NCI-H69 (cell line): ENCODE measurements at regions not wholly inside any gene's neighbourhood (a gene's known extent, or its start where the extent isn't known, plus 50 kb on each side); places are given as distances from the start of the nearest gene placed in this dataset.
"Not testable (repeated sequence)": the region's sequence is repeated elsewhere in the genome, so short reads cannot be mapped to it uniquely, and the experiment has no call there.

Experiments used
- DNase-seq: peaks from one replicate; lab custom pipeline; 2025; lab: John Stamatoyannopoulos, UW

DNA sequence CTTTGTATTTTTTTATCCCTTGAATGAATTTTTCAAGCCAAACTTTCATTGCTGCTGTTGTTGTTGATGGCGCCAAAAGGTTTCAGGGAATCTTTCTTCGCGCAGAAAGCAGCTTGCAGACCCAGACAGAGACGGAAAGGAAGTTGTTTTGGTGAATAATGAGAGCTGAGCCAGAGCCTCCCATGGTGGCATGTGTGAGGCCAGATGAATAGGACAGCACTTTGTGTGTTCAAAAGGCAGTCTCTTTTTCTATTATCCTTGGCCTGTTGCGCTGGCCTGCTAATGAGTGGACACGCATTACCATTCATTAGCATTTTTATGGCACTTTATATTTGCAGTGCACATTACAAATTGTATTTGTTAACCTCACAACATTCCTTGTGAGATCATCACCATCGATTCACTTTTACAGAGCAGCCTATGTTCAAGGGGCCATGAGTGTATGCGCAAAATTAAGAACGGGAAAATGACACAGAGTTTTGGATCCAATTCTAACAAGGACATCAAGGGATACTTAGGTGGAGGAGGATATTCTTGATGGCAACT lies 754.7 kb downstream of the BCL11A start:
- no peak for DNase-seq

DNA sequence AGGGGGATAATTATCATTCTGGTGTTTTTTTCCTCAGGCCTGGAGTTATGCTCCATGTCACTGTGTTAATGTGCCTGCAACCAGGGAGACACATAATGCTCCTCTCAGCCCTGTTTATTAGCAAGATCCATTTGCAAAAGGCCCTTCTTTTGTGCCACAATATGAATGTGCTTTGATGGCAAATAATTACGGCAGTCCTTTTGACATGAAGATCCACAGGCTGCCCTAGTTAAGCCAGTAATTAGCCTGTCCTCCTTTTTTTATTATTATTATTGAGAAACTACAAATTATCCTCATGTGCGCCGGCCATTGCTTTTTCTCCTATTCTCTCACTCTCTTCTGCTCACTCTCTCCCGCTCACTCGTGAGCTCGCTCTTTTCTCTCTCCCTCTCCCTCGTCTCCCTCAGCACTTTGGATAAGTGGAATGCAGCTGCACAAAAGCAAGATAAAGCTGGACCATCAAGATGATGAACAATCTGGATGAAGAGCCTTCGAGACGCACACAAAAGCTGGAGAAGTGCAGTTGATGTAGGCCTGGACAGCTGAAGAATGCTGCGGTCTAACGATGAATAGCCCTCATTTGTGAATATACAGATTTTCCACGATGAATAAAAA lies 762.3 kb downstream of the BCL11A start:
- peak; percentile 43 for DNase-seq

DNA sequence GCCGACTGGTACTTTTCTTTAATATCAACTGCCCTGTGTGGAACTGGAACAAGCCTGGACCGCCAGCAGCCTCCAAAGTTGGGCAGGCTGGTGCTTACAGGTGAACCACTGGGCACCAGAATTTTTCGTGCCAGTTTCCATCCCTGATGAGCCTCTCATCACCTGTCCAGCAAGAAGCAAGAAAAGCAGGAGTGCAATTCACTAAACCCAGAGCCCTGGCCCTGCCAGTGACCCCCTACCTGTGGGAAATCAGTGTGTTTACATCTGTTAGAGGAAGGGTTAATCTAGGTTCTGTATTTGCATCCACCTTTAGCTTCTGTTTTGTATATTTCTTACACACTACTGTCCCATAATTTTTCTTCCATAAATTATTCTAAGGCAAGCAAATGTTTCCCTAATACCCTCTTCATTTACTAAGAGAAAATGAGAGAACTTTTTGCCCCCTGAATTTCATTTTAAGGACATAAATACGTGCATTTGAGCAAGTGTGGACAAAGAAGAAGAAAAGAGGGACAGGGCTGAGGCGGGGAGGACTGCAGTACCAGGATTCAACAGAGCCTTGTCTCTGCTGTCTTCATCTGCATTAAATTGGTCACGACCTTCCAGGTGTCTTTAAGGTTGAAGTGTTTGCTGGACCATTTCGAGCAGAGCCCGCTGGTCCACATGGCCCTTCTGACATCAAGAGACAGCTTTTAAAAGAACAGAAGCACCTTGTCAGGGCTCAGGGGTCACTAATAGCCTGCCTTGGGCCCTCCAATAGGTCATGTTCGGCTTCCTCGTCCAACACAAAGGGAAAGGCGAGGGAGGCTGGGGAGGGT lies 763.1 kb downstream of the BCL11A start:
- DNase-seq: no peak

DNA sequence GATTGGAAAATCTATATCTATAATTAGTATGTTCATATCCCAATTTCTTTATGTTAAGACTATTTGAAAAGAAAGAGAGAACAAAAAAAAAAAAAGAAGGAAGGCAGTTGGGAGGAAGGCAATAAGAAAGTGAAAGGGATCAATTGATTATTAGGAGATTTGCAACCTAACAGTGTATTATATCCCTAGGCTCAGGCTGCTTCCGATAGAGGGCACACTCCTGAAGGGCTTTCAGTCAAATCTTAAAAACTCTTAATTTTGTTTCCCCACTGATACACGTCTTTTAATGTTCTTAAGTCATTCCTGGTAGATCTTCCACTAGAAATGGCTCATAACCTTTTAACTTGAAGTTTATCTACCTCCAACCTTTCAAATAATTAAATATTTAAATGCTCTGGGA lies 763.9 kb downstream of the BCL11A start:
- DNase-seq: no peak

DNA sequence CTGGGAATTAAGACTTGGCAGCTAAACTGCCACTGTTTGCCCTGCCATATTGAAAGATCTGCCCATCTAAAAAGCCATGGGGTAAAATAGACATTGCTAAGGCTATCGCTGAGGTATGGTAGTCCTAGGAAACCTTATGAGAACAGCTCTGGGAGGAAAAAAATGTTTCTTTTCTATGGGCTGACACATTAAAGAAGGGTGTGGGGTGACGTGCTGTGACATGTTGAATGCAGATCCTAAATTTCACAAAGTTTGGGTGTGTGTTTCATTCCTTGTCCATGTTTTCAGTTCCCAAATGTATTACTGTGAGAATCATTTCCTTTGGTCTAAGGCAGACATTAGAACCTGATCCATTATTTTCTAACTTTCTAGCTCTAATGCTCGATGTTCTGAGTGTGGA lies 766.4 kb downstream of the BCL11A start:
- no peak for DNase-seq

DNA sequence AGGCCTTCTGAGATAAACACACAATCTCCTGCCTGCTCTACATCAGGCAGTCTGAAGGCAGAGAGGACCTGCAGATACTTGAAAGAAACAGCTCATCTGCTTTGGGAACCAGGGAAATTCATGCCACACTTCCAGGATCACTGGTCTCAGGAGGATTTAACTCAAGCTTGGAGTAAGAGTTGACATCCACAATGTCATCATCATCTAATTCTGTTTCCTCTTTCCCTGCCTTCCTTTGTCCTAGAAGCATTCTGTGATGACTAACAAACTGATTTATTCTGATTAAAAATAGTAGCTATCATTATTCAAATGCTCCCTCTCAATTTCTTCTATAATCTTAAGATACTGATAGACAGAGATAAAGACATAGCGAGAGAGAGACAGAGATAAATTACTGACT lies 766.8 kb downstream of the BCL11A start:
- no peak for DNase-seq

DNA sequence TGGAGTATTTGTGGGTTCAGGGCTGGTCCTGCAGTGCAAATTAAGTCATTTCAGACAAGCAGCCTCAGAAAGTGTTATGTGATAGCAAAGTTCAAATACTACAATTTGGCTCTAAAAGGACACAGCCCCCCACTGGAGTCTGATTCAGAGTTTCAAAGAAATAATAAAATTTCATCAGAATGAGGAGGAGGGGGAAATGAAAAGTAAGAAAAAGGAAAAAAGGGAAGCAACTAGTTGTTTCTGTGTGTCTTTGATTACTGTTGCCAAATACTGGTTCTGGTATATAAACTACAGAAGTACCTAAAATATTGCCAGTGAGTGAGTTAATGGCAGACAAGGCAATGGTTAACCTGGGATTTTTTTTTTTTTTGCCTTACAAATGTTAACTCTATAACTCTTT lies 773.9 kb downstream of the BCL11A start:
- no peak for DNase-seq

DNA sequence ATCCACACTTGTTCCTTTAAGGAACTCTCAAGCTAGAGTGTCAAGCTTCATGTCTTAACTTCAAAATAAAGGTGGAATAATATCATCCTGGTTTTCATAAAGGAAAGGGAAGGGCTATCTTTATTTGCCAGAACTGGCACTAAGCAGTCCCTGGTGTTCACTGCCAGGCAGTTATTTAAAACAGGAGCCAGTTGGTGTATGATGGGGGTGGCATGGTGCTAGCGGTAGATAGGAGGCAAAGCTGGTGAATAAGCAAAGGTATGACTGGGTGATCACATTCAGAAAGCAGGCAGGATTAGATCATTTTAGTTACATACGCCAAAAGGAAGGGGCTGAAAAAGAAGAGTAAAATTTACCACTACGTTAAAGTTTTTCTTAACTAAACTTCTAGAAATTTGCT lies 776.3 kb downstream of the BCL11A start:
- no peak for DNase-seq

DNA sequence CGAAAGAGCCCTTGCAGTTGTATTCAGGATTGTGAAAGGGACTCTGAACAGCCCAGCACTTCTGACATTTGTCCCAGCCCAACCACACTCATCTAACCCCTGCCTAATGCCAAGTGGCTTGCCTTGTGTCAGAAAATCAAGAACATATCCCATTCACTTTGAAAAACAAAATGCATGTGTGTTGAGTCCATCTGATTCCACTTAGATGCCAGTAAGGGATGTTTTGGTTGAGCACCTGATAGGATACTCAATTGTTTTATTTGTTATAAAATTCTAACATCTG lies 776.8 kb downstream of the BCL11A start:
- no peak for DNase-seq

DNA sequence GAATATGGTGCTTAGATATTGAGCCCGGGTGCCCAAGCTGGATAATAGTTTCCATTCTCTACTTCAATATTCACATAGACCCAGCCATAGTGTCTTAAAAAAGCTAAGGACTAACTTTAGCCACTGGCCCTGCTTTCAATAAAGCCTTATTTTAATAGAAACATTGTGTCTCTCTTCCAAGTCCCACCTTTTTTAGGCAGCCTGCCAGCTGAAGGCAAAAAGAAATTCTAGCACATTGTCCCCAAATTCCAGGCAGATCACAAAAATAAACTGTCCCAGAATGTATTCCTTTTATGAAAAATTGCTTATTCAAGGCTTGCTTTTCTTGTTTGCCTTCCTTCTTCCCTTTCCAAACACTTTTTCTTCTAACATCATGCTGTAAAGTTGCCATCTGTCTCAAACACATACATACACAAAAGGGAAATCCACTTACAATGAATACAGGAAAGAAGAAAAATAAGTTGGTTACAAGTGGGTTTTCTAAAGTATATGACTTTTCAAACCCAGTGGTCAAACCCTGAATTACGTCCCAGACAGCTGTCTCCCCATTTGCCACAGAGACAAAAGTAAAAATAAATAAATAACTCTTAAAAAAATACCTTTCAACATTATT lies 778.5 kb downstream of the BCL11A start:
- DNase-seq: no peak

DNA sequence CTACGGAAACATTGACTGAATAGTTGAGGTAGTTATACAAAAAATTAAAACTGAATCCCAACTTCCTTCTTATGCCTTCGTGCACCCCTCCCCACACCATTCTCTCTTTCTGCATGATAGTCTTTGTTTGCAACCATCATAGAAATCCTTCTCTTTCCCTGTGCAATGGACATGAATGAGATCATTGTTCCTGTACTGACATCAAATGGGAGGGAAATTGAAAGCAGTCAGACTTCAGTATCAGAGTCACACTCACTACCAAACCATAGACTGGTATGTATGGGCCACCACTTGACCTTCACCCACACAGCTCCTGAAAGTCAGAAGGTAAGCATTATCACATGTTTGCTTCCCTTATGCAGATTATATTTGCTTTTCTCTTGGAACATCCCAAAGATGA lies 782.8 kb downstream of the BCL11A start:
- no peak for DNase-seq

DNA sequence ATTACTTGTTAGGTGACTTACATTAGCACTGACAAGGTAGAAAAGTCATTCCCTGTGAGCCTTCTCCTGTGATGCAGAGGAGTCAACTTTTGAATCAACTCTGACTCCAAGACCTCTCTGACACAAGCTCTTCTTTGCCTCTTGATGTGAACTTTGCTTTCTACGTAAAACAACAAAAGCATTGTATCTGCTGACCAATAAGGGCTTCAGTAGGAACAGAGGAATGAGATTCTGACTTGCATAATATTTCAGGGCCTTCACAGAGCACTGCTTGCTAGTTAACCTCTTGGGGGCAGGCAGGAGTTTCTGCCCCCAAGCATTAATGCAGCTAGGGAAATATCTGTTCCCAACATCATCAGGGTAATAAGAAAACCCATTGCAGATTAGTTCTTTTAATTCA lies 791.5 kb downstream of the BCL11A start:
- DNase-seq: no peak

DNA sequence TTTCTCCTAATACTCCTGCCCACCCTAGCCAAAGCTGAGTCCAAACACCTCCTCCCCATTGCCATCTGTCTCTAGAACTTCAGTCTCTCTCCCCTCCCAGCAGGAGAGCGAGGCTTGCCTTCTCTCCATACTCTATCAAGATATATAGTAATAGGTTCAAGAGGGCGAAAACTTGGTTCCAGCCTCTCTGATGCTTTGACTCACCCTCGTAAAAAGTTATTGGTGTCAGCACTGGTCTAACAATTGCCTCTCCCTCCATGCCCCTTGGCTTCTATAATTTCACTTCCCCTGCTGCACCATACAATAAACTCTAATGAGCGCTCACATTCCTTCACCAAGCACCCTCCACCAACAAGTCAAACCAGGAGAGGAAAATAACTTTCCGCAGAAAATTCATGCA lies 797.3 kb downstream of the BCL11A start:
- no peak for DNase-seq

DNA sequence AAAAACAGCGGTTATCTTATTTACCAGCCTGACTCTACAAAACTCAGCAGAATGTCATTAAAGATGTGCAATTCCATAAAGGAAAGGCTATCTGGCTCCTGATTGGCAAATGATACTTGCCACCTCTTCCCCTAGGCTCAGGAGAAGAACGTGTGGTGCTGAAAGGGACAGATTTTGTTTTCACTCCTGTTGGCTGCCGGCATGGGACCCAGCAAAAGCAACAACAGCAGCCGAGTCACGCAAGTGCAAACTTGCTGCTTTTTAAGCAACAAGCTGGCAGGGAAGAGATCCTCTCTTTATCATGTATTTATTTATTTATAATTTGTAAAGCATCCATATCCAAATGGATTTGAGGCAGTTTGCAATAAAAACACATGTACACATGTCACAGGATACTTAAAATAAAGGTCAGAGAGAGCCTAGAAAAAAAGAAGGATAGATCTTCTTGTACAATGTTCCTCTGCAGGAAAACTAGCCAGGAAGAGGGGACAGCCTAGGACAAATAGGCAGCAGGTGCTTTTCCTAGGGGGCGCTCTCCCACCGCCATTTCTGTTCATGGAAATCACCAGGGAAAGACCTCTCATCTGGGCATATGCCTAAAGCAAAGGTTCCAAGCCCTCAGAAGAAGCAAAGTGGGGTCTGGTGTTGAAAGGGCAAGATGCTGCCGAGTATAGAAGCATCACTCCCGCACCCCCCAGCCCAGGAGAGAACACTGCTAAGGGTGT lies 799.3 kb downstream of the BCL11A start:
- peak; percentile 4 for DNase-seq

DNA sequence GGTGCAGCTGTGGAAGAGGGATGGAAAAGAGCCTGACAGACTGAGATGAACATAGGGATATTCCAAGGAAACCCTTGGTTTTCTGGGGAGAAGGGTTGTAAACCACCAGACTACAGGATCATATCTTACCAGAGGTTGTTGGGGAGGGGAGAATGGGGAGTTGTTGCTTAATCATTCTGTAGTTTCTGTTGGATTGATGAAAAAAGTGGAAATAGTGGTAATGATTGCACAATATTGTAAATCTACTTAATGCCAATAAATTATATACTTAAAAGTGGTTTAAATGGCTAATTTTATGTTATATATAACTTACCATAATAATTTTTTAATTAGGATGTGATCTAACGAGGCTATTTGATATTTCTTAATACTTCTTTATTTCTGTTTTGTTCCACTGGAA lies 800.9 kb downstream of the BCL11A start:
- DNase-seq: no peak

DNA sequence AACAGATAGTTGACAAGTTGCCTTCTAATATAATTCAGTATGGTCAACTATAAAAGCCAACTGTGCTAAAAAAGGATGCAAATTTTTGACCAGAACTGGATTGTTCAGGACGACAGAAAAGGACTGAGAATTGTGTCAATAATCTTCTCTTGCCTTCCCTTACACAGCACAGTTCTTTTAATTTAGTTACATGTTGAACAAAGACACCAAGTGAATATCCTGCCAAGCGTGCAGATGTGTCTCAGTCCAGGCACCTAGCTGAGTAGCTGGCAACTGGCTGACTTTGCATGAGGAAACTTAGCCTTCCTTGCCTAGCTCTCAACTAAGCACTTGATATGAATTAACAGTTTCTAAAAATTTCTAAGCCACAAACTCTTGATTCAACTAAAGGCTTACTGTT lies 801.4 kb downstream of the BCL11A start:
- no peak for DNase-seq

DNA sequence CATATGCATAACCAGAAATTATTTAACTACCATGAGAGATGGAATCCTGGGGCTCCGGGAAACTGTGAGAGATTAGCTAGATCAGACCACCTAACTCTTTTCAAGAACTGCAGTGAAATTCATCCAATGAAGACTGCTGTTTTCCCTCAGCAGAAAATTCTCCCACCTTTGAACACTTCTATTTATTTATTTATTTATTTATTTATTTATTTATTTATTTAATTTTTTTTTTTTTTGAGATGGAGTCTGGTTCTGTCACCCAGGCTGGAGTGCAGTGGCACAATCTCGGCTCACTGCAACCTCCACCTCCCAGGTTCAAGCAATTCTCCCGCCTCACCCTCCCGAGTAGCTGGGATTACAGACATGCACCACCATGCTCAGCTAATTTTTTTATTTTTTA lies 802.2 kb downstream of the BCL11A start:
- not testable (repeated sequence) for DNase-seq

DNA sequence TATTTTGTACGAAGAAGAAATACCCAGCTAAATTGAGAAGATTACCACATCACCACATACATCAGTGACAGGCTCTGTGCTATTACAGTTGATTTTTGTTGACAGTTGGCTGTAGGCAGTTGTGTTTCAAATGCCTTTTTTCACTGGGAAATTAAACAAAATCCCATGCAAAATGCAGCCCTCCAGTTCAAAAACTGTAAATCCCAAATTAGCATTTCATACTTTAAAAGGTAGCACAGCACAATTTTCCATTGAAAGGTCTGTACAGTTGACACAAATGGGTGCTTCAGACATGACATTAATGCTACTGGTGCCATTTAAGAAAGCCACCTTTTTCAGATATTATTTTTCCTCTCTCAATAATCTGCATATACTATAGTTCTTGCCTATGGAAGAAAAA lies 807.2 kb downstream of the BCL11A start:
- DNase-seq: no peak

DNA sequence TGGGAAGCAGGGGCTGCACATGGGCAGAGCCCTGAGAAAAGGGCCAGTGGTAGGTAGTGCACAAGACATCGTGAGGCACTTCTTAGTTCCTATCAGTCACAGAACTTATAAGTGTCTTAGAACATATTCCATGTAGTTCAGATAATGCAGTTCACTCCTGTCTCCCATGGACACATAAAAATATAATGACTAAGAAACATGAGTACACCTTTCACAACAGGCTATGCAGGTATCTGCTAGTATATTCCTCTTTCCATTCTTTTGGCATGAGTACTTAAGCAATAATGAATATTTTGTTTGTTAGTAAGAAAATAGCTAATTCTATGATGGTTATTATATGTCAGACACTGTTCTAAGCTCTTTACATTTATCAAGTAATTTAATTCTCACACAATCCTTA lies 808.4 kb downstream of the BCL11A start:
- no peak for DNase-seq

DNA sequence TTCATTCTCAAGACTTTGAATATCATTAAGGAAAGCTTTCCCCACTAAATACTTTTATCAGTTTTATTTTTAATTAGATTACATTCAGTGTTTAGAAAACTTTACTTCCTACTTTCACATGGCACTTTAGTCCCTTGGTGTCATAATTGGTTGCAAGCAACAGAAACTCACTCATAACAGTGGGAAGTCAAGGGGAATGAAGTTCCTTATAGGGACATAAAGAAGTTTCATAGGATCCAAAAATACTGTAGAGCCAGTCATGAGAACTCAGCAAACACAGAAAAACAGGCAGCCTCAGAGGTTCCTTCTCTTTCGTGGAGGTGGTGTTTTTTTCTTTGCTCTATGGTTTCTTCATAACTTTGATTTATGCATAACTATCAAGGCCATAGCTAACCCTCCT lies 809.0 kb downstream of the BCL11A start:
- DNase-seq: no peak

DNA sequence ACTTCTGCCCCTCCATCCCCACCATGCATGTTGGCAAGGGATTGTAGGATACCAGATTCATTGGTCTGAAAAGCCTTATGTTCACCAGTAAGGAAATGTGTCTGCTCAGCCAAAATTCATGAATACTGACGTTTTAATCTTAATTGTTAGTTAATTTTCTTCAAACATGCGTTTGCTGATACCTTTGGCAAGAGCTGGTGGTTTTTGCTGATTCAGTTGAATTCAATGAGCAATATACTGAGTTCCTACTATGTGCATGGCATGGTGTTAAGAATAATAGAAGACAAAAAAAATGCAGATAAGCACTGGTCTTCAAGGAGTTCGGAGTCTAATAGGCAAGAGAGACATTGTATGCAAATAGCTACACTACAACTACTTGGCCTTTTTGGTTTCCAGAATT lies 811.6 kb downstream of the BCL11A start:
- no peak for DNase-seq

DNA sequence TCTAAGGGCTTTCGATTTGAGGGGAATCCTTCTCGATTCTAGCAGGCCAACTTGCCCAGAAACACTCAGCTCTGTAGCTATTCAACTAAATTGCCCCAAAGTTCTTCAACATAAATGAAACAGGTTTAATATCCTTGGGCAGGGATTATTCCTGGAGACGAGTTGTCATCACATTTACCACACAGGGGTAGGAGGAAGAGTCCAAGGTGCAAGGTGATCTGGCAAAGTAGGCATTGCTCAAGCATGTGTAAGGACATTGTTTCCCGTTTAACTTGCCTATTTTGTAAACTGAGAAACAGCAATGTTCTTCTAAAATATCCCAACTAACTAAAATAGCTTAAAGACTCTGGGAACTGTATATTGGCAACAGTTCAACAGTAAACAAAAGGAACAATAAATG lies 814.3 kb downstream of the BCL11A start:
- no peak for DNase-seq

DNA sequence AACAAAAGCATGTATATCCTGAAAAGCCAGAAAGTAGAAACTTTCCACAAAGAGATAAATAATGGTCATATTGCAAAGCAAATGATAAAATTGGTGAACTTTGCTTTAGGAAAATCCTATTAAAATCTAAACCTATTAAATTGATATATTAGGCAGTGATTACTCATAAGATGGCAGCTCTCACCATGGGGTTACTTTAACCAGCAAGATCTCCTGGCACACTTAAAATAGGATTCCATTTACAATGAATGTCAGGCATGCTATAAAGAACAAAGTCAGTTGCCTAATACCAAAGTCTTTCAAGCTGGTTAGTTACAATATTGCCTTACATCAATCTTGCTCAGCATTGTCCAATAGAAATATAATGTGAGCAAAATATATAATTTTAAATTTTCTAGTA lies 816.2 kb downstream of the BCL11A start:
- no peak for DNase-seq
